ENCODE measurements at regions not wholly inside any gene's neighbourhood (a gene's known extent, or its start where the extent isn't known, plus 50 kb on each side); places are given as distances from the start of the nearest gene placed in this dataset.

GRCh38 chr6:102549221-102549874, 1155.8 kb downstream of the GRIK2 start:
- H3K27ac Mint-ChIP-seq: no peak overlapping the region
- no peaks in the 10 kb centered on the region for H3K27me3 Mint-ChIP-seq
- no peak for ATAC-seq
- no peak for DNase-seq
- no peak overlapping the region for H3K4me3 Mint-ChIP-seq
- peaks cover 0 to 4% of the 10 kb centered on the region in 2 donors for H3K9me3 Mint-ChIP-seq
- no peaks in the 10 kb centered on the region for H3K4me1 Mint-ChIP-seq

DNA sequence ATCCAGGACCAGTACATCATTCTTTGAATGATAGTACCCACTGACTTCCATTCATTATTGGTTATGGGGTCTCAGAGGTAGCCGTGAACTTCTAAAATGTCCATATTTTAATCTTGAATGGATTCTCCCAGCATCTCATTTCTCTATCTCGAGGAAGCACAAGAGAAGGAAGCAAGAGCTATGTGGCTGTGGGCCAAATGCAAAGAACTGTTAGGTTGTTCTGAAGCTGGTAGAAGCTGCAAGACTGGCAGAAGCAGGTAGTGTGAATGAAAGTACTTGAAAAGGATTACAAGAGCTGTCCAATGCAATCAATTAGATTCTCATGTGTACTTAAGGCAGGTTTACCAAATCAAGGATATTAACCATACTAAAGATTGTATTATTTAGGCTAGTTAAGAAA, 1131.8 kb downstream of the GRIK2 start:
- H3K27me3 Mint-ChIP-seq: no peaks in the 10 kb centered on the region
- DNase-seq: no peak
- no peaks in the 10 kb centered on the region for H3K4me1 Mint-ChIP-seq
- ATAC-seq: no peak
- H3K4me3 Mint-ChIP-seq: no peak overlapping the region
- no peak overlapping the region for H3K27ac Mint-ChIP-seq
- no peaks in the 10 kb centered on the region for H3K9me3 Mint-ChIP-seq

DNA sequence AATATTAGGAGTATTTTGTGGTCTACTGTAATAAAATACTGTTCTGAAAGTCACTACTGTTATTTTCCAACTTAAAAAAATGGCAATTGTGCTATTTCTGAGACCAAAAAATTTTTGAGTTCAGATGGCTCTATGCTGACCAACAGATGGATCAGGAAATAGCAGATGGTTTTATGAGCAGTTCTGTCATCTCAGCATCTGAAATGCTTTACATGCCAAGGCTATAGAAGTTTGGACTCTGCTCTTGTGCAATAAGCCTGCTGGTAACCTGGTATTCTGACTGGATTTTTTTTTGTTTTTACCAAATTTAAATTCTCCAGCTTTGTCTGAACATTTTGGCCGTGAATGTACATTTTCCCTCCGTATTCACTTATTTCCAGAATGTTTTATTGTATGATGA, 1127.5 kb downstream of the GRIK2 start:
- ATAC-seq (no peak), DNase-seq (no peak)
- H3K4me3 Mint-ChIP-seq: no peak overlapping the region
- no peak overlapping the region for H3K27ac Mint-ChIP-seq
- no peaks in the 10 kb centered on the region for H3K4me1 Mint-ChIP-seq
- H3K27me3 Mint-ChIP-seq: no peaks in the 10 kb centered on the region
- H3K9me3 Mint-ChIP-seq: no peaks in the 10 kb centered on the region

- Mint-ChIP-seq H3K4me1 (no peaks in the 10 kb centered on the region), H3K27ac (no peak overlapping the region), H3K27me3 (no peaks in the 10 kb centered on the region), H3K4me3 (no peak overlapping the region), H3K9me3 (no peaks in the 10 kb centered on the region)
- DNase-seq (no peak), ATAC-seq (no peak)
These were observed 1124.0 kb downstream of the GRIK2 start for GRCh38 chr6:102517506-102517905.

- Mint-ChIP-seq H3K9me3 (peaks cover 16 to 22% of the 10 kb centered on the region in 2 donors), H3K4me3 (no peak overlapping the region), H3K27me3 (no peaks in the 10 kb centered on the region), H3K27ac (no peak overlapping the region), H3K4me1 (no peaks in the 10 kb centered on the region)
- no peak for ATAC-seq
- no peak for DNase-seq
These were observed 1108.1 kb downstream of the GRIK2 start for GRCh38 chr6:102501615-102502014.

DNA sequence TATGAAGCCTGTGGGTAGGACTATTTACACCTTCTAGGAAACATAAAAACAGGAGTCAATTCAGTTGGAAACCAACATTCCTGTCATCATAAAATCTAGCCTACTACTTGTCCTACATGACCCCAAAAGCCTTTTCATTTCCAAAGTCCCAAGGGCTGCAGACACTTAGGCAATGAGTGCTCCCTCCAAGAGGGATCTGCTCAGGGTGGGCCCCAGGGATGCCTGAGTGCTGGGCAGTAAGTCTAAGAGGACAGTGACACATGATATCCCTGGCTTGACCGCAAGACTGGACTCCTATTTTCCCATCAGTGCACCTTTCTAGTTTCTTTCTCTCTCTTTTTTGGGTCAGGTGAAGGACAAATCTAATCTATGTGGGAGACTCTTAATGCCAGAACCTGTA, 1101.3 kb downstream of the GRIK2 start:
- peaks cover 11 to 28% of the 10 kb centered on the region in 2 donors for H3K9me3 Mint-ChIP-seq
- H3K4me1 Mint-ChIP-seq: no peaks in the 10 kb centered on the region
- H3K27ac Mint-ChIP-seq: no peak overlapping the region
- no peaks in the 10 kb centered on the region for H3K27me3 Mint-ChIP-seq
- ATAC-seq (no peak), DNase-seq (no peak)
- no peak overlapping the region for H3K4me3 Mint-ChIP-seq

GRCh38 chr6:102493485-102493884, 1100.0 kb downstream of the GRIK2 start:
- no peak for ATAC-seq
- H3K27ac Mint-ChIP-seq: no peak overlapping the region
- peaks cover 11 to 32% of the 10 kb centered on the region in 2 donors for H3K9me3 Mint-ChIP-seq
- H3K4me3 Mint-ChIP-seq: no peak overlapping the region
- no peak for DNase-seq
- no peaks in the 10 kb centered on the region for H3K27me3 Mint-ChIP-seq
- no peaks in the 10 kb centered on the region for H3K4me1 Mint-ChIP-seq

DNA sequence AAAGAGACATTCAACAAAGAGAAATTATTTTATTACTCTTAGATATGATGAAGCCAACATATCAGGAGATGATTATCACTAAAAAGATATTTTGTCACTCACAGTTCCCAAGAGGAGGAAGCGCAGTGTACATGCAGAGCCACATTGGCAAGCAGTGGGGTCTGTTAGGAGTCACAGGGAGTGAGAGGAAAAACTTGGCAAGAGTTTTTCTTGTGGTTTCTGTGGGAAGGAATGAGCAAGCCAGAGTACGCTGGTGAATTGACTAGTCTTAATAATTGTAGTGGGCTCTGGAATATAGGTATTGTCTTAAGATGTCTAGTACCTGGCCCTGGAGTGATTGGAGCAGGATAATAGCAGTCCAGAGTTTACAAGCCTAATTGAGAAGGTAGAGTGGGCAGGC, 1095.2 kb downstream of the GRIK2 start:
- DNase-seq: no peak
- ATAC-seq: no peak
- H3K27ac Mint-ChIP-seq: no peak overlapping the region
- H3K4me1 Mint-ChIP-seq: no peaks in the 10 kb centered on the region
- peaks cover 0 to 16% of the 10 kb centered on the region in 2 donors for H3K9me3 Mint-ChIP-seq
- no peaks in the 10 kb centered on the region for H3K27me3 Mint-ChIP-seq
- H3K4me3 Mint-ChIP-seq: no peak overlapping the region

- DNase-seq (no peak), ATAC-seq (no peak)
- H3K9me3 Mint-ChIP-seq: peaks cover 0 to 20% of the 10 kb centered on the region in 2 donors
- H3K27me3 Mint-ChIP-seq: no peaks in the 10 kb centered on the region
- H3K27ac Mint-ChIP-seq: no peak overlapping the region
- H3K4me3 Mint-ChIP-seq: no peak overlapping the region
- H3K4me1 Mint-ChIP-seq: no peaks in the 10 kb centered on the region
These were observed 1092.0 kb downstream of the GRIK2 start for GRCh38 chr6:102485480-102485879.

- Mint-ChIP-seq H3K9me3 (no peaks in the 10 kb centered on the region), H3K4me3 (no peak overlapping the region), H3K27ac (no peak overlapping the region), H3K4me1 (no peaks in the 10 kb centered on the region), H3K27me3 (no peaks in the 10 kb centered on the region)
- ATAC-seq (no peak), DNase-seq (no peak)
These were observed 1080.7 kb downstream of the GRIK2 start for GRCh38 chr6:102474041-102474807.

GRCh38 chr6:102458990-102459389, 1065.5 kb downstream of the GRIK2 start:
- H3K9me3 Mint-ChIP-seq: peaks cover 0 to 15% of the 10 kb centered on the region in 2 donors
- no peak for DNase-seq
- H3K27ac Mint-ChIP-seq: no peak overlapping the region
- H3K27me3 Mint-ChIP-seq: no peaks in the 10 kb centered on the region
- ATAC-seq: no peak
- H3K4me1 Mint-ChIP-seq: no peaks in the 10 kb centered on the region
- no peak overlapping the region for H3K4me3 Mint-ChIP-seq

GRCh38 chr6:102438171-102438570, 1044.7 kb downstream of the GRIK2 start:
- ATAC-seq (no peak), DNase-seq (no peak)
- H3K9me3 Mint-ChIP-seq: peaks cover 0 to 8% of the 10 kb centered on the region in 2 donors
- no peaks in the 10 kb centered on the region for H3K27me3 Mint-ChIP-seq
- no peak overlapping the region for H3K27ac Mint-ChIP-seq
- H3K4me1 Mint-ChIP-seq: no peaks in the 10 kb centered on the region
- no peak overlapping the region for H3K4me3 Mint-ChIP-seq

DNA sequence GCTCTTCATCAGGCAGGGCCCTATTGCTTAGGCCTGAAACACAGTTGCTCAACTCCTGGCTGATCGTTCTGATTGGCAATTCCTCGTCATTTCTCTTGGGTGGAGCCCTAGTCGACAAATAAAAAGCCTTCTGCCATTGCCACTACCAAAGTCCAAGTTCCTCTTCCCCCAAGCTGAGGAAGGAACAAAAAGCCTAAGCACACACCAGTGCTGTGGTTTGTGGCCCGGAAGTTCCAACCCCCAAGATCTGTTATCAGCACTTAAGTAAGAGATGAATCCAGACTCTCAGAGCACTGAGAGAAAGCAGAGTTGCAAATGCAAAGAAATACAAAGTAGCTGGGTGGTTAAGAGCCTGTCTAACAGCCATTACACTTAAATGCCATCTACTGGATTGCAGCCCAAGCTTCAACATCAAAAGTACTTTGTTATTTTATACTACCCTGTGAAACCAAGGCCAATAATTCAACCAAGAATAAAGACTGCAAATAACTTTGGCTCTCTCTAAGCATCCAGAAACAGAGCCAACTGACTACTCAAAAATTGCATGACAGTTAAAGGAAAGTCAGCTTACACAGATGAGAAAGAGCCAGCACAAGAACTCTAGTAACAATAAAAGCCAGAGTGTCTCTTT, 1024.0 kb downstream of the GRIK2 start:
- Mint-ChIP-seq H3K9me3 (peaks cover 5 to 20% of the 10 kb centered on the region in 2 donors), H3K27me3 (no peaks in the 10 kb centered on the region), H3K27ac (no peak overlapping the region), H3K4me1 (no peaks in the 10 kb centered on the region), H3K4me3 (no peak overlapping the region)
- ATAC-seq (no peak), DNase-seq (no peak)

- H3K27ac Mint-ChIP-seq: no peak overlapping the region
- H3K27me3 Mint-ChIP-seq: no peaks in the 10 kb centered on the region
- H3K4me3 Mint-ChIP-seq: no peak overlapping the region
- no peaks in the 10 kb centered on the region for H3K4me1 Mint-ChIP-seq
- DNase-seq (no peak), ATAC-seq (no peak)
- H3K9me3 Mint-ChIP-seq: peaks cover 0 to 15% of the 10 kb centered on the region in 2 donors
These were observed 1022.4 kb downstream of the GRIK2 start for GRCh38 chr6:102415891-102416290.

GRCh38 chr6:102411796-102412195, 1018.3 kb downstream of the GRIK2 start:
- ATAC-seq: no peak
- Mint-ChIP-seq H3K27ac (no peak overlapping the region), H3K4me3 (no peak overlapping the region), H3K4me1 (no peaks in the 10 kb centered on the region), H3K9me3 (peaks cover 1 to 3% of the 10 kb centered on the region in 2 donors), H3K27me3 (no peaks in the 10 kb centered on the region)
- no peak for DNase-seq

Measured in stimulated activated naive CD8-positive, alpha-beta T cell treated with anti-CD3 and anti-CD28 coated beads, Interleukin-15, amount 100 ng/mL, for 72 hours (primary cell).